Activated CD4-positive, CD25-positive, alpha-beta regulatory T cell treated with anti-CD3 and anti-CD28 coated beads, Interleukin-2, amount 50 U/mL, for 16 hours (primary cell): ENCODE measurements at regions not wholly inside any gene's neighbourhood (a gene's known extent, or its start where the extent isn't known, plus 50 kb on each side); places are given as distances from the start of the nearest gene placed in this dataset.
"Not testable (repeated sequence)": the region's sequence is repeated elsewhere in the genome, so short reads cannot be mapped to it uniquely, and the experiment has no call there.

Experiments
- DNase-seq: peaks from one replicate; pipeline ENCODE4 v3.0.0-alpha.2; 2020; ENCODE audit warnings: low read depth, low spot score

DNA sequence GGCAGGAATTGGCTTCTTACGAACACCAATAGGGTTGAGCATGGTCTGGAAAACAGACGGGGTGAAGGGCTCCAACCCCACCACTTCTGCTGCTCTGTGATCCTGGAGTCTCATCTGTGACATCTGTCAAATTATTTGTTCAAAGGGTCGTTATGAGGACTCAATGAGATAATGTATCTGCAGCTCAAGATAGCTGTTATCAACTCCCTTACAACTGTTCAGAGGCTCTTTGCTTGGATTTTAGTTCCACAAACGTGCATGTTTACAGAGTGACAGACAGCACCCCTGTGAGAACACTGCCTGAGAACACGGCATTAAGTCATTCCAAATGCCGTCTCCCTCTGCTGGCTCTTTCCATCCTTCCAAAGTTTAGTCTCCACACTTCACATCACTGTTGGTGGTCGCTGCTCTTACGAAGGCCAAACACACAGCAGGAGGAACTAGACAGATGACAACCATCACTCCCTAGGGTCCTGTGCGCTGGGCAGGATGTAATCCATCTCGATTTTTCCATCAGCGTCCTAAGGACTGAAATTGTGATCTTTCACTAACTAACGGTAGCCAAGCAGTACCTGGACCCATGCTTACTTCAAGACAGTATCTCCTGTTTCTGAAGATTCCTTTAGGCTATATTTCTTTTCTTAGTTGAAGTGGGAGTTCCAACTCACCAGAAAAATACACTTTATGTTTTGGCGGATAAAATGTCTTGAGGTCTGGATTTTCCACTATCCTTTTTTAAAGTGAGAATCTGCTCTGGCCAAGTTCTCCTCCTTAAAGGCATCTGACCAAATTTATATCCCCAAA lies 220.3 kb downstream of the ANAPC1 start:
- DNase-seq, result no peak

DNA sequence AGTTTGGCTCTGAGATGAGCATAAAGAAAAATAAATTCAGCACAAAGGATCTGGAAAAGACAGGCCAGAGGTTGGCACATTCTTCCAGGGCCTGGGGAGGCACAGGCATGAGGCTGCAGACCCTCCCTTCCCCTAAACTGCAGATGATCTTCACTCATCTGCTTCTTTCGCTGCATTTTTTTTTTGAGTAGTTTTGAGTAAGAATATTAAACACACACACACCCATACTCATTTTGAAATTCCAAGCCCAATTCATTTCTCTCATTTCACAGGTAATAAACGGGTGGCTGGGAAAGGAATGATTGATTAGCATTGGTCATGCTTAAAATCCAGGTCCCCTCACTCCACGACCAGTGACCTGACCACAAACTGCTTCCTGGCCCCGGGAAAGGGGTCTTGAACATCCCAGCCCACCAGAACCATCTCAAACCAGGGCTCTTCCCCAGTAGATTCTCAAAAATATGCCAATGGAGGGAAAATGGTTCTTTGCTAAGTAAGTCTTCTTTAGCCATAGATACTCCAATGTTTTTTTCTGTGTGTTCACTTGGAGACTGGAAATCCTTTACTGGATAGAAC lies 219.6 kb downstream of the ANAPC1 start:
- no peak for DNase-seq

- DNase-seq, result no peak
Observed at GRCh38 chr2:111665011-111665410, 219.0 kb downstream of the ANAPC1 start.

GRCh38 chr2:111665551-111666116 lies 218.4 kb downstream of the ANAPC1 start:
- DNase-seq, result no peak

DNA sequence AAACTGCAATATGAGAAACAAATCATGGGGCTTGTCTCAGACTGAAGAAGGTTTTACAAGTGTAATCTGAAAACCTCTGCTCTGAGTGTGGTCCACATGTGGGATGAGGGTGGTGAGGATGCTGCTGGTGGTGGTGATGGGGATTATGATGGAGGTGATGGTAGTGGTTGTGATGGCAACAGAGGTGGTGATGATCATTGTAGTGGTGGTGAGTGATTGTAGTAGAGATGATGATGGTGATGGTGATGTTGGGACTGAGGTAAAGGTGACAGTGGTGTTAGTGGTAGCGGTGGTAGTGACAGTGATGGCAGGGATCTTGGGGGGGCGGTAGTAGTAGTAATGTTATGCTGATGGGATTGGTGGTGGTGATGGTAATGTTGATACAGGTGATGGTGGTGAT lies 217.8 kb downstream of the ANAPC1 start:
- no peak for DNase-seq

DNA sequence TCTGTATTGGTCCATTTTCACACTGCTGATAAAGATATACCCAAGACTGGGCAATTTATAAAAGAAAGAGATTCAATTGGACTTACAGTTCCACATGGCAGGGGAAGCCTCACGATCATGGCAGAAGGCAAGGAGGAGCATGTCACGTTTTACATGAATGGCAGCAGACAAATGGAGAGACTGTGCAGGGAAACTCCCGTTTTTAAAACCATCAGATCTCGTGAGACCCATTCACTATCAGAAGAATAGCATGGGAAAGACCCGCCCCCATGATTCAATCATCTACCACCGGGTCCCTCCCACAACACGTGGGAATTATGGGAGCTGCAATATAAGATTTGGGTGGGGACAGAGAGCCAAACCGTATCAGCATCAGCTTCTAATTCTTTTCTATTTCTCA lies 217.0 kb downstream of the ANAPC1 start:
- no peak for DNase-seq

- DNase-seq, result no peak
Observed at GRCh38 chr2:111667542-111668273, 216.3 kb downstream of the ANAPC1 start.

GRCh38 chr2:111668274-111668616 lies 215.7 kb downstream of the ANAPC1 start:
- no peak for DNase-seq

DNA sequence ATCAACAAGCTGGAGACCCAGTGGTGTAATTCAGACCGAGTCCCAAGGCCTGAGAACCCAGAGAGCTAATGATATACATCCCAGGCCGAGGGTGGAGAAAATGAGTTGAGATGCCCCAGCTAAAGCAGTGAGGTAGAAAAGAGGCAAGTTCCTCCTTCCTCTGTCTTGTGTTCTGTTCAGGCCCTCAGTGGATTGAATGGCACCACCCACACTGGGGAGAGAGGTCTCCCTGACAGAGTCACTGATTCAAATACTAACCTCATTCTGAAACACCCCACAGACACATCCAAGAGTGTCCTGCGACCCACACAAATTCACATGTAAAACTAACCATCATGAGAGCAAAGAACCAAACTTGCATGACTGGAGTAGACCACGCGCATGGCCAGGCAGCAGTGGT lies 215.3 kb downstream of the ANAPC1 start:
- DNase-seq, result no peak

DNA sequence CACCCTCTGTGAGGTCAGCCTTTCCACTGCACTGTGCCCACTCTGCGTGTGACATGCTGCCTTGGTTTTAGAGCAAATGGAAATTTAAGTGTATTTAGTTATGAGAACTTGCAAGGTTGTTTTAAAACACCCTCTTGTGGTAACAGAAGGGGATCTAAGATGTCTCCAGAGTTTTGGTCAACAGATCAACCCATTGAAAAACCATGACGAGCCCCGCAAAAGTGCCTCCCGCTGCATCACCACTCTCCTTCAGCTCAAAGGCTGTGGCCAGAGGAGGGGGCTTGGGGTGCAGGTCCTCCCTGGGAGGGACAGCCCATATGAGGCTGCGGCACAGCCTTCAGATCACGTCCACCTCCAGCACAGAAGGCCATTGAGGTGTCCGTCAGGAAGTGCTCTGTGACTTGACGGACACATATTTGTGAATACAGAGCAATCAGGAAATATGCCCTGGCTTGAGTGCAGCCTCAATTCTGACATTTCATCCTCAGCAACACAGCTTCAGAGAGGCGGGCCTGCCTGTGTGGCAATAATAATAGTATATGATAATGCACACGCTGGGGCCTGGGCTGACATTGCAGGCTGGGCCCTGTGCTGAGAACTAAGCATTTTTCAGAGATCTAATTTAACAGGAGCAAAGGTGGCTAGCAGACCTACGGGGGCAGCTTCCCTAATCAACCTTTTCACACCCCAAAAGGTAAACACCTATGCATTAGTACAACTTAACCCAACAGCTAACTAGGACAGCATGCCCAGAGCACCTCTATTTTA lies 213.9 kb downstream of the ANAPC1 start:
- no peak for DNase-seq

- no peak for DNase-seq
Observed at GRCh38 chr2:111670776-111671175, 213.2 kb downstream of the ANAPC1 start.

- DNase-seq, result no peak
Observed at GRCh38 chr2:111671426-111672150, 212.4 kb downstream of the ANAPC1 start.

DNA sequence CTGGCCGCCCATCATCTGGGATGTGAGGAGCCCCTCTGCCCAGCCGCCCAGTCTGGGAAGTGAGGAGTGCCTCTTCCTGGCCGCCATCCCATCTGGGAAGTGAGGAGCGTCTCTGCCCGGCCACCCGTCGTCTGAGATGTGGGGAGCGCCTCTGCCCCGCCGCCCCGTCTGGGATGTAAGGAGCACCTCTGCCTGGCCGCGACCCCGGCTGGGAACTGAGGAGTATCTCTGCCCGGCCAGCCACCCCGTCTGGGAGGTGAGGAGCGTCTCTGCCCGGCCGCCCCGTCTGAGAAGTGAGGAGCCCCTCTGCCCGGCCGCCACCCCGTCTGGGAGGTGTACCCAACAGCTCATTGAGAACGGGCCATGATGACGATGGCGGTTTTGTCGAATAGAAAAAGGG lies 211.4 kb downstream of the ANAPC1 start:
- DNase-seq, result not testable (repeated sequence)

DNA sequence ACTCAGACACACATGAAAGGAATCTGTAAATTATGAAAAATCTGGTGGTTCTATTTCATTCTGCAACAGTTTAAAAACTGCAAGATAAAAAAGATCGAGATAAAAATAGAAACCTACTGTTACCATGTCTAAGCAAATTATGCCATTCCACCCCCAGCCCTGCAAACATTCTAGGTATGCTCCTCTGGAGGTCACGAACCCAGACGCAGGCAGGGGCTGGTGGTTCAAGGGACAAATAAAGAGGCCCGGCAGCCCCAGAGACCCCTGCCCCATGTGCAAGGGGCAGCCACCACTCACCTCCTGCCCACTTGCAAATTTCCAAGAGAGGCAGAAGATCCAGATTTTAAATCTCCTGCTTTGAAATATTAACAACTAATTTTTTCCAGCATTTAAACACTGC lies 210.5 kb downstream of the ANAPC1 start:
- no peak for DNase-seq

- DNase-seq, result no peak
Observed at GRCh38 chr2:111675419-111676194, 208.4 kb downstream of the ANAPC1 start.

DNA sequence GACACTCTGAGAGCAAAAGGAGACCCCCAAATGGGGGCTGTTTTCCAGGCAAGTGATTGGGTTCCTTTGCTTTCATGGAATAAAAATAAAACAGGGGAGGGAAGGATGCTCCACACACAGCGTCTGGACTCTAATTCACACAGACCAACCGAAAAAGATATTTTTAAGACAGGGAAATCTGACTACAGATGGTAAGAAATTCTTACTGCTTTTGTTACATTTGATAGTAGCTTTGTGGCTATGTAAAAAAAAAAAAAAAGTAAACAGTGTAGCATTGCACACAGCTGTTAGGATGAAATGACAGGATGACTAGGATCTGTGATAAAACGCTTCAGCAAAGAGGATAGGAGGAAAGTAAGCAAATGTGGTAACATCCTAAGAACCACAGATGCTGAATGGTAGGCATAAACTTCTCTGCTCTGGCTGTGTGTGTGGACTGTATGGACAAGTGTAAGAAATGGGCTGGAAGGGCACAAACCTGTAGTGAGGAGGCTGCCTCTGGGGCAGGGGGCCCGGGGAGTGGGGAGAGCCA lies 207.6 kb downstream of the ANAPC1 start:
- no peak for DNase-seq

DNA sequence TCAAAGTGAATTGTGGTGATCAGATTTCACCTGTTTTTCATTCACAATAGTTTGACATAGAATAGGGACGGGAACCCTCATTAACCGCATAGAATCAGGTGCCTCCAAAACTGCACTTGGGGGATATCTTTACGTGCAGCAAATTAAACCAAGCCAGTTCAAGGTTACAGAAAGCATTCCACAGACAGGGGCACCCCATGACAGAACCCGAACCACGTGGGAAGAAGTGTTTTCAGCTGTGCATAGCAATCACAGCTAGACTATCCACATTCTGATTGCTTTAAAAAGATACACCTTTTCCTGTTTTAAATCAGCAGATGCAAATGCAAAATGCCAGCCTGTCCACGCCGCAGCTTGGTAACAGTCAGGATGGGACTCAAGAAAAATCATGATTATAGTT lies 205.8 kb downstream of the ANAPC1 start:
- DNase-seq, result no peak

DNA sequence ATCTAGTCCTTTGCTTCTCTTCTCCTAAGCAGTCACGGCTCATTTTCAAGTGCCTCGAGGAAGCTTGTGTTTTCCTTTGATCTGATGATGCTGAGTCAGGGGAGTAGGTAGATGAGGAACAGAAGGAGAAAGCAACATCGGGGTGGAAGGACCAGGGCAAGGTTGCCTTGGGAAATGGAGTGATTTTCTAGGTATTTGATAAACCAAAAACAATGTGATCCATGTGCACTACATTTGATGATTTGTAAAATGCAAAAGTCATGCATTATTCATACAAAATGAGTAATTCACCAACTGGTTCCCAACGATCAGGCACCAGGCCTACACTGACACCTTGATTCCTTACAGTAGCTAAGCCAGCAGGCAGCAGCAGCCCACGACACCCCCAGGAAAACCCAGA lies 205.3 kb downstream of the ANAPC1 start:
- no peak for DNase-seq

GRCh38 chr2:111679202-111679601 lies 204.8 kb downstream of the ANAPC1 start:
- DNase-seq, result no peak

GRCh38 chr2:111684611-111685010 lies 199.4 kb downstream of the ANAPC1 start:
- no peak for DNase-seq
